ENCODE measurements at regions not wholly inside any gene's neighbourhood (a gene's known extent, or its start where the extent isn't known, plus 50 kb on each side); places are given as distances from the start of the nearest gene placed in this dataset.

DNA sequence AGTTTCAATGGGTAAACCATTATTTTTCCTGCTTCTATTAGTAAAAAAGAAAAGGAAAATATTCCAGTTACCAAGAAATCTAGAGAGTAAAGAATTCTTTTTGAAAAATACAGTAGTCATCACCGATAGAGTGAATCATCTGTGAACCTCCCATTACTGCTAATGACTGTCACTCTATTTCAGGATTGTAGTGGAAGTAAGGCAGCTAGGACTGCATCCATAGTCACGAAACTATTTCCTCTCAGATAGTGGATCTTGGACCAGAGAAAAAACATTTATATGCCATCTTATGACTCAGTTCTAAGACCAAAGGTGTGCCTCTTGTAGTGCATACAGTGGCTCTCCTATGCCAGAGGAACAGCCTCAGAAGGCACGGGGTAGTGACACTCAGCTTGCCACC lies 173.9 kb upstream of the PLEKHA5 start:
- Mint-ChIP-seq H3K9me3 (no peaks in the 10 kb centered on the region), H3K27ac (no peak overlapping the region), H3K27me3 (ENCODE audit: low read depth, poor library complexity) (no peaks in the 10 kb centered on the region), H3K4me3 (no peak overlapping the region), H3K36me3 (ENCODE audit: low read depth) (no peaks in the 10 kb centered on the region), H3K4me1 (no peaks in the 10 kb centered on the region)
- DNase-seq: no peak
- TF ChIP-seq, protein P1, sequence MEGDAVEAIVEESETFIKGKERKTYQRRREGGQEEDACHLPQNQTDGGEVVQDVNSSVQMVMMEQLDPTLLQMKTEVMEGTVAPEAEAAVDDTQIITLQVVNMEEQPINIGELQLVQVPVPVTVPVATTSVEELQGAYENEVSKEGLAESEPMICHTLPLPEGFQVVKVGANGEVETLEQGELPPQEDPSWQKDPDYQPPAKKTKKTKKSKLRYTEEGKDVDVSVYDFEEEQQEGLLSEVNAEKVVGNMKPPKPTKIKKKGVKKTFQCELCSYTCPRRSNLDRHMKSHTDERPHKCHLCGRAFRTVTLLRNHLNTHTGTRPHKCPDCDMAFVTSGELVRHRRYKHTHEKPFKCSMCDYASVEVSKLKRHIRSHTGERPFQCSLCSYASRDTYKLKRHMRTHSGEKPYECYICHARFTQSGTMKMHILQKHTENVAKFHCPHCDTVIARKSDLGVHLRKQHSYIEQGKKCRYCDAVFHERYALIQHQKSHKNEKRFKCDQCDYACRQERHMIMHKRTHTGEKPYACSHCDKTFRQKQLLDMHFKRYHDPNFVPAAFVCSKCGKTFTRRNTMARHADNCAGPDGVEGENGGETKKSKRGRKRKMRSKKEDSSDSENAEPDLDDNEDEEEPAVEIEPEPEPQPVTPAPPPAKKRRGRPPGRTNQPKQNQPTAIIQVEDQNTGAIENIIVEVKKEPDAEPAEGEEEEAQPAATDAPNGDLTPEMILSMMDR (IDR thresholded peaks at IDR 0.05): no peak

DNA sequence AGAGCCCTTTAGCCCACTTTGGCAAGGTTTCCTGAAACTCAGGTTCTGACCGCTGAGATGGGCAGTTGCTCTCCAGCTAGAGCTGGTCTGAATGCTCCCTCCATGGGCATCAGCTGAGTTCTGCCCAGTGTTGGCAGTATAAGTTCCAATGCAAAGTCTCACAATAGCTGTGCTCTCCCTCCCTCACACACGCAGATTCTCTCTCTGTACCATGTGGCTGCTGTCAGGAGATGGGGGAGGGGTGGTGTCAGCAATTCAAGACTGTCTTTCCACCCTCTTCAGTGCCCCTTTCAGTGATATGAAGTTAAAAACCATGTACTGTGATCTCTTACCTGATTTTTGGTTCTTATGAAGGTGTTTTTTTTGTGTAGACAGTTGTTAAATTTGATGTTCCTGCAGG lies 164.3 kb upstream of the PLEKHA5 start:
- no peak for DNase-seq
- Mint-ChIP-seq H3K9me3 (no peaks in the 10 kb centered on the region), H3K36me3 (ENCODE audit: low read depth) (no peaks in the 10 kb centered on the region), H3K27me3 (ENCODE audit: low read depth, poor library complexity) (no peaks in the 10 kb centered on the region), H3K27ac (no peak overlapping the region), H3K4me1 (peaks cover 15% of the 10 kb centered on the region), H3K4me3 (no peak overlapping the region)
- TF ChIP-seq, protein P1 (IDR thresholded peaks at IDR 0.05): no peak

DNA sequence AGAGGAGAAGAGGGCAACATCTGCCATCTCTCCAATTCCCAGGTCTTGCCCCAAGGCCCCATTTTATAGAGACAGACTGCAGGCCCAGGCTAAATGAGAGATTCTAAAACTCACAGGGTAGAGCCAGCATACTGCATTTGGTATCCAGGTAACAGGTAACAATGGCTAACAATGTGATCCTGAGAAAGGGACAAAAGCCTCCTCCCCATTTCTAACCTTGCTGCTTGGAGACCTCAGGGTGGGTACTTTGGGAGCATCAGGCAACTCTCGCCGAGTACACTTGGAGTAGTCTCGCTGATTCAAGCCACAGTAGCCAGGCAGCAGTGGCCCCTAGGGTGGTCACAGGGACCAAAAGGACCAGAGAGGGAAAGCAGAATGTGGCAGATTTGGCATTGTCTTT lies 162.6 kb upstream of the PLEKHA5 start:
- no peaks in the 10 kb centered on the region for H3K36me3 Mint-ChIP-seq (ENCODE audit: low read depth)
- H3K27ac Mint-ChIP-seq: no peak overlapping the region
- DNase-seq: no peak
- H3K4me3 Mint-ChIP-seq: no peak overlapping the region
- no peaks in the 10 kb centered on the region for H3K9me3 Mint-ChIP-seq
- TF ChIP-seq, protein P1 (IDR thresholded peaks at IDR 0.05): no peak
- peaks cover 28% of the 10 kb centered on the region for H3K4me1 Mint-ChIP-seq
- no peaks in the 10 kb centered on the region for H3K27me3 Mint-ChIP-seq (ENCODE audit: low read depth, poor library complexity)

DNA sequence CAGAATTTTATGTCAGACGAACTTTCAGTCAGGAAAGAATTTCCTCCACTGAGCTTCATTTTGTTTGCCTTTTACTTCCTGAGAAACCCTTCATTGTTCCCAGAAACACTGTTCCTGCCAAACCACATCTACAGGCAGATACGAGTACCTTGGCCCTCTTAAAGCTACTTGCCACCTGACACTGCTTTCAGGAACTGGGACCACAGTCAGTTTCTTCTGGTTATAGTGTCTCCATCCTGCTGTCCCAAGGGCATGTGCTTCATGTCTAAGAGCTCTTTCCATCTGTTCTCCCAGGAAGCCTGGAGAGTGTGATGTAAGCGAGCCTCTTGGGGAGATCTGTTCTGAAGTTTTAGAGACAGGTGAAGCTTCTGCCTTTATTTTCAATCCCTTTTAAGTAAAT lies 161.7 kb upstream of the PLEKHA5 start:
- TF ChIP-seq, protein P1 (IDR thresholded peaks at IDR 0.05): no peak
- Mint-ChIP-seq H3K4me3 (no peak overlapping the region), H3K36me3 (ENCODE audit: low read depth) (no peaks in the 10 kb centered on the region), H3K4me1 (peaks cover 28% of the 10 kb centered on the region), H3K9me3 (no peaks in the 10 kb centered on the region), H3K27me3 (ENCODE audit: low read depth, poor library complexity) (no peaks in the 10 kb centered on the region), H3K27ac (no peak overlapping the region)
- no peak for DNase-seq

DNA sequence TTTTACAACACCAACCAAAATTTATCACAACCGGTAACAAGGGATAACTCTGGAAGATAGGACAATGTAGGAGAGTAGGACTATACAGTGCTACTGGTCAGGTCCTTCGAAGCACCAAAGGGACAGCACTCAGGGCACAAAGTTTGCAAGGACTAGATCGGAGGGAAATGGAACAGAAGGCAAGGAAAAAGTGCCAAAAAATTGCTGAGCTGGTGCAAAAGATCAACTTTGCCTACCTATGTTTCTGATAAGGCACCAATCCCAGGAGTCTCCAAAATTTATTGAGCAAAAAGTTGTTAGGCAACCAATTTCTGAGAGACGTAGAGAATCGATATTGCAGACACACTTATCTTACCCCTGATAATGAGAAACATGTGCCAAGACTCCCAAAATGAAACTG lies 160.0 kb upstream of the PLEKHA5 start:
- H3K4me1 Mint-ChIP-seq: peaks cover 28% of the 10 kb centered on the region
- H3K27me3 Mint-ChIP-seq (ENCODE audit: low read depth, poor library complexity): no peaks in the 10 kb centered on the region
- no peak for DNase-seq
- no peak overlapping the region for H3K4me3 Mint-ChIP-seq
- H3K9me3 Mint-ChIP-seq: no peaks in the 10 kb centered on the region
- H3K36me3 Mint-ChIP-seq (ENCODE audit: low read depth): no peaks in the 10 kb centered on the region
- no peak overlapping the region for H3K27ac Mint-ChIP-seq
- TF ChIP-seq, protein P1 (IDR thresholded peaks at IDR 0.05): no peak

DNA sequence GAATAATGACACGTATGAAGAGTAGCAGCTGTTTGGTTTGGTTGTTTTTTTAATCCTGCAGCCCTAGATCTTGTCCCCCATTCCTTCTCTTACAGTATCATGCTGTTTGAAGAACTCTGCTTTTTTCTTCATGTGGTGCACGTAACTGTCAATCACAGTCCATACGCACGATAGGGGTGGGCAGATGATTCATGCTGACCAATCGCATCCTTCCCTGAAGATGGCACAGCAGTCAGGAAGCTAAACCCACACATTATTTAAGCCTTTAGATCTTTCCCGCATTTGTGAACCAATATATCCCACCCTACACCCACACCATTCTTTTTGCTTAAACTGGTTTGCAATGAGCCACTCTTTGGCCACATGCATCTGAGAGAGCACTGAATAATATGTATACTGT lies 158.9 kb upstream of the PLEKHA5 start:
- H3K36me3 Mint-ChIP-seq (ENCODE audit: low read depth): no peaks in the 10 kb centered on the region
- no peak for DNase-seq
- H3K27ac Mint-ChIP-seq: no peak overlapping the region
- no peaks in the 10 kb centered on the region for H3K27me3 Mint-ChIP-seq (ENCODE audit: low read depth, poor library complexity)
- no peak overlapping the region for H3K4me3 Mint-ChIP-seq
- no peaks in the 10 kb centered on the region for H3K9me3 Mint-ChIP-seq
- peaks cover 21% of the 10 kb centered on the region for H3K4me1 Mint-ChIP-seq
- TF ChIP-seq, protein P1 (IDR thresholded peaks at IDR 0.05): no peak
